ENCODE measurements at regions not wholly inside any gene's neighbourhood (a gene's known extent, or its start where the extent isn't known, plus 50 kb on each side); places are given as distances from the start of the nearest gene placed in this dataset.

- DNase-seq (ENCODE audit: low spot score) (no peak), ATAC-seq (ENCODE audit: low read depth) (peak; percentile 98)
- no peaks in the 10 kb centered on the region for H3K36me3 ChIP-seq (ENCODE audit: low read depth)
- no peak overlapping the region for H3K4me3 ChIP-seq (ENCODE audit: severe bottlenecking)
- no peaks in the 10 kb centered on the region for H3K9me3 ChIP-seq (ENCODE audit: severe bottlenecking)
- no peak overlapping the region for H3K27ac ChIP-seq (ENCODE audit: poor library complexity, severe bottlenecking)
- peaks cover 11% of the 10 kb centered on the region for H3K27me3 ChIP-seq (ENCODE audit: insufficient read depth, poor library complexity, severe bottlenecking)
- TF ChIP-seq CTCF (IDR thresholded peaks at IDR 0.05; ENCODE audit: poor library complexity, severe bottlenecking), result no peak
- no peaks in the 10 kb centered on the region for H3K4me1 ChIP-seq (ENCODE audit: insufficient read depth, poor library complexity, severe bottlenecking)
Measured at GRCh38 chr5:5658226-5658625, 235.7 kb downstream of the ICE1 start.

- no peak for ATAC-seq (ENCODE audit: low read depth)
- TF ChIP-seq CTCF (IDR thresholded peaks at IDR 0.05; ENCODE audit: poor library complexity, severe bottlenecking), result no peak
Measured at GRCh38 chr5:5652181-5652580, 229.7 kb downstream of the ICE1 start.

GRCh38 chr5:5650949-5651348, 228.5 kb downstream of the ICE1 start:
- ATAC-seq (ENCODE audit: low read depth) (no peak), DNase-seq (ENCODE audit: low spot score) (no peak)
- Histone ChIP-seq H3K4me3 (ENCODE audit: severe bottlenecking) (no peak overlapping the region), H3K4me1 (ENCODE audit: insufficient read depth, poor library complexity, severe bottlenecking) (no peaks in the 10 kb centered on the region), H3K9me3 (ENCODE audit: severe bottlenecking) (no peaks in the 10 kb centered on the region), H3K27me3 (ENCODE audit: insufficient read depth, poor library complexity, severe bottlenecking) (peaks cover 4% of the 10 kb centered on the region), H3K36me3 (ENCODE audit: low read depth) (no peaks in the 10 kb centered on the region), H3K27ac (ENCODE audit: poor library complexity, severe bottlenecking) (no peak overlapping the region)
- TF ChIP-seq CTCF (IDR thresholded peaks at IDR 0.05; ENCODE audit: poor library complexity, severe bottlenecking), result no peak

More at GRCh38 chr5:5652181-5652580, 229.7 kb downstream of the ICE1 start:
- H3K9me3 ChIP-seq (ENCODE audit: severe bottlenecking), result no peaks in the 10 kb centered on the region
- H3K4me3 ChIP-seq (ENCODE audit: severe bottlenecking), result no peak overlapping the region
- H3K27me3 ChIP-seq (ENCODE audit: insufficient read depth, poor library complexity, severe bottlenecking), result peaks cover 6% of the 10 kb centered on the region
- no peak for DNase-seq (ENCODE audit: low spot score)
- no peak overlapping the region for H3K27ac ChIP-seq (ENCODE audit: poor library complexity, severe bottlenecking)
- no peaks in the 10 kb centered on the region for H3K36me3 ChIP-seq (ENCODE audit: low read depth)
- no peaks in the 10 kb centered on the region for H3K4me1 ChIP-seq (ENCODE audit: insufficient read depth, poor library complexity, severe bottlenecking)

GRCh38 chr5:5650242-5650641, 227.8 kb downstream of the ICE1 start:
- H3K4me3 ChIP-seq (ENCODE audit: severe bottlenecking), result no peak overlapping the region
- no peaks in the 10 kb centered on the region for H3K9me3 ChIP-seq (ENCODE audit: severe bottlenecking)
- no peak for TF ChIP-seq CTCF (IDR thresholded peaks at IDR 0.05; ENCODE audit: poor library complexity, severe bottlenecking)
- no peaks in the 10 kb centered on the region for H3K36me3 ChIP-seq (ENCODE audit: low read depth)
- ATAC-seq (ENCODE audit: low read depth), result peak; percentile 63; the same call in 1 of the 3 replicates
- no peak overlapping the region for H3K27ac ChIP-seq (ENCODE audit: poor library complexity, severe bottlenecking)
- H3K27me3 ChIP-seq (ENCODE audit: insufficient read depth, poor library complexity, severe bottlenecking), result no peaks in the 10 kb centered on the region
- H3K4me1 ChIP-seq (ENCODE audit: insufficient read depth, poor library complexity, severe bottlenecking), result no peaks in the 10 kb centered on the region
- DNase-seq (ENCODE audit: low spot score), result no peak

GRCh38 chr5:5649641-5650040, 227.2 kb downstream of the ICE1 start:
- no peak for ATAC-seq (ENCODE audit: low read depth)
- no peaks in the 10 kb centered on the region for H3K4me1 ChIP-seq (ENCODE audit: insufficient read depth, poor library complexity, severe bottlenecking)
- no peaks in the 10 kb centered on the region for H3K36me3 ChIP-seq (ENCODE audit: low read depth)
- no peak overlapping the region for H3K4me3 ChIP-seq (ENCODE audit: severe bottlenecking)
- no peaks in the 10 kb centered on the region for H3K9me3 ChIP-seq (ENCODE audit: severe bottlenecking)
- no peak overlapping the region for H3K27ac ChIP-seq (ENCODE audit: poor library complexity, severe bottlenecking)
- DNase-seq (ENCODE audit: low spot score), result no peak
- no peaks in the 10 kb centered on the region for H3K27me3 ChIP-seq (ENCODE audit: insufficient read depth, poor library complexity, severe bottlenecking)
- TF ChIP-seq CTCF (IDR thresholded peaks at IDR 0.05; ENCODE audit: poor library complexity, severe bottlenecking), result no peak
